ENCODE measurements at regions not wholly inside any gene's neighbourhood (a gene's known extent, or its start where the extent isn't known, plus 50 kb on each side); places are given as distances from the start of the nearest gene placed in this dataset.

GRCh38 chr4:1551211-1551610, 132.9 kb downstream of the FAM53A start:
- no peaks in the 10 kb centered on the region for H3K9me2 ChIP-seq (replicated peaks; ENCODE audit: low read length)
- H3K9me3 ChIP-seq (ENCODE audit: low read length) = no peaks in the 10 kb centered on the region
- no peak overlapping the region for H3K27ac ChIP-seq (ENCODE audit: low read length)
- no peaks in the 10 kb centered on the region for H3F3A ChIP-seq (ENCODE audit: low read length, unreplicated experiment)
- ChIA-PET CTCF (no interaction called here), POLR2A (ENCODE audit: unreplicated experiment) (no interaction called here)
- no peak overlapping the region for H3K4me2 ChIP-seq (ENCODE audit: low read length)
- TF ChIP-seq CTCF (conservative IDR thresholded peaks at IDR 0.05; ENCODE audit: low read depth, low read length) (no peak), EZH2phosphoT487 (IDR thresholded peaks at IDR 0.05; ENCODE audit: borderline replicate concordance, low read length) (no peak), EZH2 (IDR thresholded peaks at IDR 0.05; ENCODE audit: low read length, unreplicated experiment) (no peak)
- H2AFZ ChIP-seq (ENCODE audit: low read length) = no peak overlapping the region
- no peaks in the 10 kb centered on the region for H3K79me2 ChIP-seq (ENCODE audit: low read length)
- H3K4me1 ChIP-seq (ENCODE audit: insufficient read depth, low read length) = 0 out of 2 replicates have a peak, but pooled peaks cover 5% of the 10 kb centered on the region
- no TSS peak for BruUV-seq (replicated peaks)
- no peak overlapping the region for H3K9ac ChIP-seq (ENCODE audit: low read length)
- DNase-seq = no peak
- no peaks in the 10 kb centered on the region for H4K20me1 ChIP-seq (ENCODE audit: low read length)
- no peak overlapping the region for H3K4me3 ChIP-seq (ENCODE audit: low read length)
- H3K27me3 ChIP-seq (ENCODE audit: low read length) = peaks cover 18% of the 10 kb centered on the region
- intact Hi-C loops (cut with micrococcal nuclease) = no loop called here
- H3K36me3 ChIP-seq (ENCODE audit: low read depth, low read length) = no peaks in the 10 kb centered on the region
- no peak for ATAC-seq

- intact Hi-C loops (cut with micrococcal nuclease) = no loop called here
- H3K4me2 ChIP-seq (ENCODE audit: low read length) = no peak overlapping the region
- no peak for DNase-seq
- no peak overlapping the region for H3K9ac ChIP-seq (ENCODE audit: low read length)
- H3K27ac ChIP-seq (ENCODE audit: low read length) = no peak overlapping the region
- H3K36me3 ChIP-seq (ENCODE audit: low read depth, low read length) = no peaks in the 10 kb centered on the region
- H4K20me1 ChIP-seq (ENCODE audit: low read length) = no peaks in the 10 kb centered on the region
- ATAC-seq = no peak
- no peaks in the 10 kb centered on the region for H3K9me3 ChIP-seq (ENCODE audit: low read length)
- TF ChIP-seq EZH2 (IDR thresholded peaks at IDR 0.05; ENCODE audit: low read length, unreplicated experiment) (no peak), CTCF (conservative IDR thresholded peaks at IDR 0.05; ENCODE audit: low read depth, low read length) (no peak), EZH2phosphoT487 (IDR thresholded peaks at IDR 0.05; ENCODE audit: borderline replicate concordance, low read length) (no peak)
- CTCF ChIA-PET = no interaction called here
- no peaks in the 10 kb centered on the region for H3K79me2 ChIP-seq (ENCODE audit: low read length)
- no TSS peak for BruUV-seq (replicated peaks)
- H3K4me3 ChIP-seq (ENCODE audit: low read length) = no peak overlapping the region
- POLR2A ChIA-PET (ENCODE audit: unreplicated experiment) = no interaction called here
- no peaks in the 10 kb centered on the region for H3F3A ChIP-seq (ENCODE audit: low read length, unreplicated experiment)
- peaks cover 10% of the 10 kb centered on the region for H3K27me3 ChIP-seq (ENCODE audit: low read length)
- 0 out of 2 replicates have a peak, but pooled peaks cover 5% of the 10 kb centered on the region for H3K4me1 ChIP-seq (ENCODE audit: insufficient read depth, low read length)
- H2AFZ ChIP-seq (ENCODE audit: low read length) = no peak overlapping the region
- H3K9me2 ChIP-seq (replicated peaks; ENCODE audit: low read length) = no peaks in the 10 kb centered on the region
These were observed 133.7 kb downstream of the FAM53A start for GRCh38 chr4:1550122-1551070.

GRCh38 chr4:1549638-1550035, 134.5 kb downstream of the FAM53A start:
- CTCF ChIA-PET = no interaction called here
- POLR2A ChIA-PET (ENCODE audit: unreplicated experiment) = no interaction called here
- no TSS peak for BruUV-seq (replicated peaks)
- Histone ChIP-seq H3K79me2 (ENCODE audit: low read length) (no peaks in the 10 kb centered on the region), H3K4me3 (ENCODE audit: low read length) (no peak overlapping the region), H4K20me1 (ENCODE audit: low read length) (no peaks in the 10 kb centered on the region), H2AFZ (ENCODE audit: low read length) (no peak overlapping the region), H3K36me3 (ENCODE audit: low read depth, low read length) (no peaks in the 10 kb centered on the region), H3K27me3 (ENCODE audit: low read length) (peaks cover 3% of the 10 kb centered on the region), H3K9me3 (ENCODE audit: low read length) (no peaks in the 10 kb centered on the region), H3K9me2 (replicated peaks; ENCODE audit: low read length) (no peaks in the 10 kb centered on the region), H3K9ac (ENCODE audit: low read length) (no peak overlapping the region), H3K4me2 (ENCODE audit: low read length) (no peak overlapping the region), H3K4me1 (ENCODE audit: insufficient read depth, low read length) (peaks cover 8% of the 10 kb centered on the region; the same call in 1 of the 2 replicates), H3K27ac (ENCODE audit: low read length) (no peak overlapping the region), H3F3A (ENCODE audit: low read length, unreplicated experiment) (no peaks in the 10 kb centered on the region)
- ATAC-seq (no peak), DNase-seq (no peak)
- no peak for TF ChIP-seq CTCF (conservative IDR thresholded peaks at IDR 0.05; ENCODE audit: low read depth, low read length)
- TF ChIP-seq EZH2phosphoT487 (IDR thresholded peaks at IDR 0.05; ENCODE audit: borderline replicate concordance, low read length) = no peak
- TF ChIP-seq EZH2 (IDR thresholded peaks at IDR 0.05; ENCODE audit: low read length, unreplicated experiment) = no peak
- intact Hi-C loops (cut with micrococcal nuclease) = no loop called here

All from PC-3 (cell line).